Keratinocyte (primary cell): ENCODE measurements at regions not wholly inside any gene's neighbourhood (a gene's known extent, or its start where the extent isn't known, plus 50 kb on each side); places are given as distances from the start of the nearest gene placed in this dataset.

Source experiments
- DNase-seq: peaks from one replicate; pipeline ENCODE4 v3.0.0-alpha.2; 2011; ENCODE audit warnings: low read depth, missing footprints, low spot score
- FAIRE-seq: peaks from 2 replicates; lab custom pipeline; 2011; peaks lifted over from hg19 to GRCh38; lab: Jason Lieb, UNC
- H2AFZ ChIP-seq: 2 replicates; pipeline ENCODE4 v1.6.0; 2012; ENCODE audit warnings: low read length, control low read depth, inconsistent platforms; ENCODE audit not compliant: control insufficient read depth
- H3K27ac ChIP-seq: 2 replicates; pipeline ENCODE4 v1.5.1; 2011; ENCODE audit warnings: low read length; ENCODE audit not compliant: control insufficient read depth, insufficient read depth
- H3K27me3 ChIP-seq: 3 replicates; pipeline ENCODE4 v1.6.0; 2011; ENCODE audit warnings: low read length; ENCODE audit not compliant: control insufficient read depth, insufficient read depth; ENCODE audit errors: extremely low read depth
- H3K36me3 ChIP-seq, 2 experiments: 2 replicates in 1 of 2; 3 replicates in 1 of 2; pipeline ENCODE4 v1.5.1; 2011; ENCODE audit warnings: low read length in 2 of 2, mild to moderate bottlenecking in 1 of 2; ENCODE audit not compliant: control insufficient read depth in 2 of 2, insufficient read depth in 2 of 2; ENCODE audit errors: extremely low read depth in 1 of 2
- H3K4me1 ChIP-seq: 3 replicates; pipeline ENCODE4 v1.5.1; 2011; ENCODE audit warnings: low read length; ENCODE audit not compliant: control insufficient read depth, insufficient read depth; ENCODE audit errors: extremely low read depth
- H3K4me2 ChIP-seq: 3 replicates; pipeline ENCODE4 v1.6.0; 2011; ENCODE audit warnings: low read depth, low read length; ENCODE audit not compliant: control insufficient read depth, insufficient read depth; ENCODE audit errors: extremely low read depth
- H3K4me3 ChIP-seq, 3 experiments: fragments of 200-600 bp in 1 of 3; sonication (generic) in 1 of 3; 2 replicates in 2 of 3; 3 replicates in 1 of 3; pipeline ENCODE4 v1.5.1; 2011 to 2016; ENCODE audit warnings: low read length in 3 of 3, mild to moderate bottlenecking in 3 of 3, control low read depth in 2 of 3, inconsistent platforms in 1 of 3, low read depth in 1 of 3, mixed read lengths in 1 of 3, mixed run types in 1 of 3, moderate library complexity in 1 of 3; ENCODE audit not compliant: control insufficient read depth in 2 of 3, insufficient read depth in 2 of 3; ENCODE audit errors: extremely low read depth in 1 of 3
- H3K79me2 ChIP-seq: 2 replicates; pipeline ENCODE4 v1.6.0; 2012; ENCODE audit warnings: low read length; ENCODE audit not compliant: control insufficient read depth, insufficient read depth
- H3K9ac ChIP-seq: 3 replicates; pipeline ENCODE4 v1.6.0; 2011; ENCODE audit warnings: low read length; ENCODE audit not compliant: control insufficient read depth, insufficient read depth; ENCODE audit errors: extremely low read depth
- H3K9me1 ChIP-seq: 3 replicates; pipeline ENCODE4 v1.6.0; 2011; ENCODE audit warnings: low read length; ENCODE audit not compliant: control insufficient read depth, insufficient read depth; ENCODE audit errors: extremely low read depth
- H3K9me3 ChIP-seq: 2 replicates; pipeline ENCODE4 v1.5.1; 2012; ENCODE audit warnings: low read depth, low read length; ENCODE audit not compliant: control insufficient read depth
- H4K20me1 ChIP-seq: 3 replicates; pipeline ENCODE4 v1.6.0; 2011; ENCODE audit warnings: low read length; ENCODE audit not compliant: control insufficient read depth, insufficient read depth; ENCODE audit errors: extremely low read depth
- EZH2 ChIP-seq: IDR thresholded peaks from one replicate; pipeline ENCODE4 v1.6.1; 2012; ENCODE audit warnings: inconsistent platforms, mild to moderate bottlenecking, low read length, moderate library complexity
- dilution Hi-C: fragments of 300-500 bp; cut with MboI; formaldehyde crosslinking; loops from one replicate; pipeline ENCODE4 v1.7.0; 2020; ENCODE audit warnings: low sequenced_read_pairs; ENCODE audit not compliant: extremely low pct_ligation_motif_present
- TF ChIP-seq, protein P1 (sequence below), 3 experiments: IDR thresholded peaks in 1 of 3; conservative IDR thresholded peaks in 1 of 3; optimal IDR thresholded peaks in 1 of 3; 2 replicates in 2 of 3; 3 replicates in 1 of 3; pipeline versions ENCODE3 to v1.5.1; 2011; ENCODE audit warnings: low read length in 3 of 3, mild to moderate bottlenecking in 3 of 3, moderate library complexity in 2 of 3, control low read depth in 1 of 3, inconsistent platforms in 1 of 3; ENCODE audit not compliant: insufficient read depth in 2 of 3; ENCODE audit errors: extremely low read depth in 1 of 3

DNA sequence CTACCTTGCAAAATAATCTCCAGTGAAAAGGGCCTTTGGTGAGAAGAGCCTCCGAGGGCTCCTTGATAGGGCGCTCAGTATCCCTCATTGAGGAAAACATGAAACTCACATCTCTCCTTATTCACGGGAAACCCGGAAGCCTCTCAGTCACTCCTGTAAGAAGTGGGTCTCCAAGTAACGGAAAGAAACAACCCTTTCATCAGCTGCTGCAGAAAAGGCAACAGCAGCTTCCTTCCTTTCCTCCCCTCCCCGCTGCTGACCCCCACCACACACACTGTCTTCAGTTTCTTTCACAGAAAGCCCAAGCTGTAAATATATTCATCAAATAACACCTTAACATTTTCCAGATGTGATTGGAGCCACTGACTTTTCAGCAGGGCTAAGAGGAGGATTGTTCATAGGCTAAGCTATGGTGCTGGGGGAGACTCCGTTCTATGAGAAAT is 81.4 kb downstream of the C9orf152 start:
- TF ChIP-seq, protein P1, sequence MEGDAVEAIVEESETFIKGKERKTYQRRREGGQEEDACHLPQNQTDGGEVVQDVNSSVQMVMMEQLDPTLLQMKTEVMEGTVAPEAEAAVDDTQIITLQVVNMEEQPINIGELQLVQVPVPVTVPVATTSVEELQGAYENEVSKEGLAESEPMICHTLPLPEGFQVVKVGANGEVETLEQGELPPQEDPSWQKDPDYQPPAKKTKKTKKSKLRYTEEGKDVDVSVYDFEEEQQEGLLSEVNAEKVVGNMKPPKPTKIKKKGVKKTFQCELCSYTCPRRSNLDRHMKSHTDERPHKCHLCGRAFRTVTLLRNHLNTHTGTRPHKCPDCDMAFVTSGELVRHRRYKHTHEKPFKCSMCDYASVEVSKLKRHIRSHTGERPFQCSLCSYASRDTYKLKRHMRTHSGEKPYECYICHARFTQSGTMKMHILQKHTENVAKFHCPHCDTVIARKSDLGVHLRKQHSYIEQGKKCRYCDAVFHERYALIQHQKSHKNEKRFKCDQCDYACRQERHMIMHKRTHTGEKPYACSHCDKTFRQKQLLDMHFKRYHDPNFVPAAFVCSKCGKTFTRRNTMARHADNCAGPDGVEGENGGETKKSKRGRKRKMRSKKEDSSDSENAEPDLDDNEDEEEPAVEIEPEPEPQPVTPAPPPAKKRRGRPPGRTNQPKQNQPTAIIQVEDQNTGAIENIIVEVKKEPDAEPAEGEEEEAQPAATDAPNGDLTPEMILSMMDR (optimal IDR thresholded peaks at IDR 0.05 in 1 of 3, IDR thresholded peaks at IDR 0.05 in 1 of 3, conservative IDR thresholded peaks at IDR 0.05 in 1 of 3; ENCODE audit: extremely low read depth in 1 of 3, insufficient read depth in 2 of 3, low read length in 3 of 3): no peak
- no peak for TF ChIP-seq EZH2
- Histone ChIP-seq H3K79me2 (peaks cover 94% of the 10 kb centered on the region), H3K4me2 (no peak overlapping the region), H3K27me3 (no peaks in the 10 kb centered on the region), H4K20me1 (peaks cover 9% of the 10 kb centered on the region), H2AFZ (no peak overlapping the region), H3K9me3 (no peaks in the 10 kb centered on the region), H3K9ac (no peak overlapping the region), H3K4me3 (no peak overlapping the region), H3K4me1 (peaks cover 22% of the 10 kb centered on the region), H3K27ac (no peak overlapping the region), H3K36me3 (peaks cover 6 to 8% of the 10 kb centered on the region in 2 experiments), H3K9me1 (peaks cover 6% of the 10 kb centered on the region)
- dilution Hi-C loops: no loop called here
- DNase-seq (no peak), FAIRE-seq (no peak)

DNA sequence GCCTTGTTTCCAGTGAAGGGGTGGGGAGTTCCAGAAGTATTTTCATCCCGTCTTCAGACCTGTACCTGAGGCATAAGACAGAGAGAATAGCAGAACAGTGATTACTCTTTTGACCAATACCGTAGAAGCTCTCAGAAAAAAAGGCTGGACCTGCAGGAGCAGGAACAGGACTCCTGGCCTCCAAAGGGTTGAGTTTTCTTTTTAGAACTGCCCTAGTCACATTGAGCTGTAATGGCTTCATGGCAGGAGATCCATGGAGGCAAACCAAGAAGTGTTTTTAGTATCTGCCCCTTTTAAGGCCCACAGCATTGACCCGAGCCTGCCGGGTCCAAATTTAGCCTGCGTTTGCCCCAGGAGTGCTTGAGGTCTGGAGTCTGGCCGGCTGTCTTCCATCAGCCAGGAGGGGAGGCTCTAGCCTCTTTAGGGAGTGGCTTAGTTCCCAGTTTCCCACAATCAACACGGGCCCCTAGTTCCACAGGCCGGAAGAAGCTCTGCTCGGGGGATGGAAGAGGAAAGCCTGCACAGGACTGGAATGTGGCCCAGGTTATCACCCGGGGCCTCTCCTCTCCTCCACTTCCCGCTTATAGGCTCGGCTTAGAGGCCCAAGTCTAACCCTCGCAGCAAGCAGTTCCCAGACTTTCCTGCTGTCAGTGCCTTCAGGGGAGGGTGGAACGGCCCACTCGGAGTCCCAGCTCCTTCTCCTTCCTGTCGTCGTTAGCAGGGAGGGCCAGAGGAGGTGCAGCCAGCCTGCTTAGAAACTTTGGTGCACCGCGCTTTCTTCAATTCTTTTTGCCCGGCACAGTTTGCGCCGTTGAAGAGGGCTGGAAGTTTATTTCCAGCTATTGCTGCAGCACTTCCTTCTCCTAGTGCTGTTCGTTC is 80.7 kb downstream of the C9orf152 start:
- no peak overlapping the region for H3K4me3 ChIP-seq
- no peak overlapping the region for H3K4me2 ChIP-seq
- dilution Hi-C loops: no loop called here
- H3K9me3 ChIP-seq: no peaks in the 10 kb centered on the region
- DNase-seq: no peak
- peaks cover 6 to 8% of the 10 kb centered on the region in 2 experiments for H3K36me3 ChIP-seq
- TF ChIP-seq, protein P1 (optimal IDR thresholded peaks at IDR 0.05 in 1 of 3, IDR thresholded peaks at IDR 0.05 in 1 of 3, conservative IDR thresholded peaks at IDR 0.05 in 1 of 3; ENCODE audit: extremely low read depth in 1 of 3, insufficient read depth in 2 of 3, low read length in 3 of 3): no peak
- TF ChIP-seq EZH2: no peak
- H3K9ac ChIP-seq: no peak overlapping the region
- peaks cover 6% of the 10 kb centered on the region for H3K9me1 ChIP-seq
- peaks cover 6% of the 10 kb centered on the region for H4K20me1 ChIP-seq
- H3K27ac ChIP-seq: no peak overlapping the region
- H3K79me2 ChIP-seq: peaks cover 93% of the 10 kb centered on the region
- H2AFZ ChIP-seq: no peak overlapping the region
- H3K4me1 ChIP-seq: peaks cover 24% of the 10 kb centered on the region
- no peak for FAIRE-seq
- no peaks in the 10 kb centered on the region for H3K27me3 ChIP-seq
